ENCODE measurements at regions not wholly inside any gene's neighbourhood (a gene's known extent, or its start where the extent isn't known, plus 50 kb on each side); places are given as distances from the start of the nearest gene placed in this dataset.

DNA sequence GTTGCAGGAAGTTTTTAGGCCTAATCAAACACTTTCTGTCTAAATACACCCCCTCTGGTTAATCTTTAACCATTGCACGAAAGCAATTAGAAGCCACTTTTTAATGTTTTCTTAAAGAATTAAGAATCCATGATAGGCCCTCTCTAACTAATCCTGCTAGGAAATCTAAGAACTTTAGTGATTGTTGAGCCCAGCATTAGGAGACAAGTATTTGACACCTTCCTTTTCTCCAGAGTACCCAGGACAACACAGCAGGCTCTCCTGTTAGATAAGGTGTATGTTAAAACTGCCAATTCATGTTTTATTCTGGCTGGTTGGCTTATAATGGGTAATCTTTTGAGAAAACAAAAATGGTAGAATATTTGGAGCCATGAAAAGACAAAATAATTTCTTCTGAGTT lies 95.0 kb downstream of the ALX1 start:
- BruUV-seq (replicated peaks) = no TSS peak
- H3K36me3 Mint-ChIP-seq (ENCODE audit: insufficient read depth, unreplicated experiment) = no peaks in the 10 kb centered on the region

DNA sequence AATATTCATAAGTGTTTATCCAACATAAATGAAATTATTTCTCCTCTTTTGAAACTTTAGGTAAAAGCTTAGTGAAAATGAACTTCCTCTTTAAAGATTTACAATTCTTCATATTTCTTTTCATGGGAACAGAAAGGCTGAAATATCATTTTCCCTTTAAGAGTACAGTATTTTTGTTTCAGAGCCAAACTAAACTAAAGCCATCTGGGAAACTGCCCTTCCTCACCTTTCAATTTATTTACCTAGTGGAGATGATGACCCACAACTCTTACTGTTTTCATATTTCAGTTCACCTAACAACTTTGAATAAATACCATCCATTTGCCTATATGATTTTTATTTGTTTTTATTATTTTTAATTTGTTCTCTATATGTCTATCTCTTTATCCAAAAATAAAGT lies 105.4 kb downstream of the ALX1 start:
- Mint-ChIP-seq H3K9me3 (ENCODE audit: low read depth, unreplicated experiment) (no peaks in the 10 kb centered on the region), H3K27ac (ENCODE audit: unreplicated experiment) (no peak overlapping the region), H3K4me3 (ENCODE audit: low read depth, unreplicated experiment) (no peak overlapping the region), H3K36me3 (ENCODE audit: insufficient read depth, unreplicated experiment) (no peaks in the 10 kb centered on the region), H3K27me3 (ENCODE audit: unreplicated experiment) (no peaks in the 10 kb centered on the region), H3K4me1 (ENCODE audit: low read depth, unreplicated experiment) (no peaks in the 10 kb centered on the region)
- BruUV-seq (replicated peaks) = no TSS peak
- CTCF ChIA-PET = no interaction called here
- TF ChIP-seq, protein P1, sequence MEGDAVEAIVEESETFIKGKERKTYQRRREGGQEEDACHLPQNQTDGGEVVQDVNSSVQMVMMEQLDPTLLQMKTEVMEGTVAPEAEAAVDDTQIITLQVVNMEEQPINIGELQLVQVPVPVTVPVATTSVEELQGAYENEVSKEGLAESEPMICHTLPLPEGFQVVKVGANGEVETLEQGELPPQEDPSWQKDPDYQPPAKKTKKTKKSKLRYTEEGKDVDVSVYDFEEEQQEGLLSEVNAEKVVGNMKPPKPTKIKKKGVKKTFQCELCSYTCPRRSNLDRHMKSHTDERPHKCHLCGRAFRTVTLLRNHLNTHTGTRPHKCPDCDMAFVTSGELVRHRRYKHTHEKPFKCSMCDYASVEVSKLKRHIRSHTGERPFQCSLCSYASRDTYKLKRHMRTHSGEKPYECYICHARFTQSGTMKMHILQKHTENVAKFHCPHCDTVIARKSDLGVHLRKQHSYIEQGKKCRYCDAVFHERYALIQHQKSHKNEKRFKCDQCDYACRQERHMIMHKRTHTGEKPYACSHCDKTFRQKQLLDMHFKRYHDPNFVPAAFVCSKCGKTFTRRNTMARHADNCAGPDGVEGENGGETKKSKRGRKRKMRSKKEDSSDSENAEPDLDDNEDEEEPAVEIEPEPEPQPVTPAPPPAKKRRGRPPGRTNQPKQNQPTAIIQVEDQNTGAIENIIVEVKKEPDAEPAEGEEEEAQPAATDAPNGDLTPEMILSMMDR (IDR thresholded peaks at IDR 0.05; ENCODE audit: unreplicated experiment) = no peak
- intact Hi-C loops (cut with micrococcal nuclease; ENCODE audit: unreplicated experiment) = no loop called here
- DNase-seq = no peak

More for the DNA sequence above, 95.0 kb downstream of the ALX1 start:
- no peaks in the 10 kb centered on the region for H3K9me3 Mint-ChIP-seq (ENCODE audit: low read depth, unreplicated experiment)
- H3K4me1 Mint-ChIP-seq (ENCODE audit: low read depth, unreplicated experiment) = no peaks in the 10 kb centered on the region
- intact Hi-C loops (cut with micrococcal nuclease; ENCODE audit: unreplicated experiment) = no loop called here
- H3K4me3 Mint-ChIP-seq (ENCODE audit: low read depth, unreplicated experiment) = no peak overlapping the region
- no peaks in the 10 kb centered on the region for H3K27me3 Mint-ChIP-seq (ENCODE audit: unreplicated experiment)
- TF ChIP-seq, protein P1 (IDR thresholded peaks at IDR 0.05; ENCODE audit: unreplicated experiment) = no peak
- DNase-seq = no peak
- CTCF ChIA-PET = no interaction called here
- no peak overlapping the region for H3K27ac Mint-ChIP-seq (ENCODE audit: unreplicated experiment)

DNA sequence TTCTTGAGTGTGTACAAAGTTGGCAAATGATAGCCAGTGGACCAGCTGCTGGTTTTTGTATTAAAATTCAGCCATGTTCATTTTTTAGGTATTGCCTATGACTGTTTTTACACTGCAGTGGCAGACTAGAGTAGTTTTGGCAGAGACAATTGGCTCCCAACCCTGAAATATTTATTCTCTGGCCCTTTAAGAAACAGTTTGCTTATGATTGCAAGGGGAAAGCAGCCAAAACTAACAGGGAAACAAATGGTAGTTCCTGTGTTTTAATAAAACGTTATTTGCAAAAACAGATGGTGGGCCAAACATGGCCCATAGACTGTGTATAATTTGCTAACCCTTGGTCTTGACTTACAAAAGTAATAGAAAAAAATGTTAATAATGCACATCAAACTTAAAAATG lies 110.2 kb downstream of the ALX1 start:
- no peaks in the 10 kb centered on the region for H3K9me3 Mint-ChIP-seq (ENCODE audit: low read depth, unreplicated experiment)
- no peak overlapping the region for H3K27ac Mint-ChIP-seq (ENCODE audit: unreplicated experiment)
- CTCF ChIA-PET = interaction anchor here (0.6 kb wide), 1 partner anchor 110 kb away, joined by 3 read pairs; the partner anchor contains the start of gene ALX1
- H3K4me1 Mint-ChIP-seq (ENCODE audit: low read depth, unreplicated experiment) = no peaks in the 10 kb centered on the region
- intact Hi-C loops (cut with micrococcal nuclease; ENCODE audit: unreplicated experiment) = no loop called here
- TF ChIP-seq, protein P1 (IDR thresholded peaks at IDR 0.05; ENCODE audit: unreplicated experiment) = no peak
- H3K27me3 Mint-ChIP-seq (ENCODE audit: unreplicated experiment) = no peaks in the 10 kb centered on the region
- no TSS peak for BruUV-seq (replicated peaks)
- DNase-seq = no peak
- no peak overlapping the region for H3K4me3 Mint-ChIP-seq (ENCODE audit: low read depth, unreplicated experiment)
- no peaks in the 10 kb centered on the region for H3K36me3 Mint-ChIP-seq (ENCODE audit: insufficient read depth, unreplicated experiment)

DNA sequence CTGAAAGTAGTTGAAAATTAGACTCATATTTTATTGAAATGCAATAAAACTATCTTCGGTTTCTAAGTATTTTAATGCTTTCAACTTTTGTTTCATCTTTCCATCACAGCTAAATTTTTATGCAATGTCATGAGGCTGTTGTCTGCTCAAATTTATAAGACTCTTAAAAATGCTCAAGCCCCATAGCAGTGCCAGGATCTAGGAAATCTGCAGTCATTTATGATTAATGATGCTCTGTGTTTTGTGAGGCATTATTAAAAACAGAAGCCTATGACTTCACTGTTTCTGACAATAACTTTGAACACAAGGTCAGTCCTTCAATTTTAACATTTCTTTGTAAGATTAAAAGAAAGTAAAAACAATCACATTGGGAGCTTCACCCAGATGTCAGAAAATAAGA lies 112.5 kb downstream of the ALX1 start:
- BruUV-seq (replicated peaks) = no TSS peak
- Mint-ChIP-seq H3K4me3 (ENCODE audit: low read depth, unreplicated experiment) (no peak overlapping the region), H3K27me3 (ENCODE audit: unreplicated experiment) (no peaks in the 10 kb centered on the region), H3K36me3 (ENCODE audit: insufficient read depth, unreplicated experiment) (no peaks in the 10 kb centered on the region), H3K4me1 (ENCODE audit: low read depth, unreplicated experiment) (no peaks in the 10 kb centered on the region), H3K9me3 (ENCODE audit: low read depth, unreplicated experiment) (no peaks in the 10 kb centered on the region), H3K27ac (ENCODE audit: unreplicated experiment) (no peak overlapping the region)
- intact Hi-C loops (cut with micrococcal nuclease; ENCODE audit: unreplicated experiment) = no loop called here
- CTCF ChIA-PET = no interaction called here
- TF ChIP-seq, protein P1 (IDR thresholded peaks at IDR 0.05; ENCODE audit: unreplicated experiment) = no peak
- no peak for DNase-seq

Measured in Calu3 (cell line).